Neural cell (in vitro differentiated cells): ENCODE measurements at regions not wholly inside any gene's neighbourhood (a gene's known extent, or its start where the extent isn't known, plus 50 kb on each side); places are given as distances from the start of the nearest gene placed in this dataset.

Experiments
- H2AFZ ChIP-seq: fragments of 200-600, 300-800 bp; sonication (generic), shearing (Covaris generic); 2 replicates; pipeline ENCODE4 v1.6.0; 2014; ENCODE audit warnings: low read depth, mild to moderate bottlenecking, antibody characterized with exemption, low read length, moderate library complexity
- H3F3A ChIP-seq: fragments of 200-600 bp; shearing (Covaris generic); 2 replicates; pipeline ENCODE4 v1.6.1; 2016; ENCODE audit warnings: mild to moderate bottlenecking, moderate library complexity, mixed read lengths, antibody characterized with exemption, low read length; ENCODE audit not compliant: insufficient read depth, poor library complexity, severe bottlenecking
- H3K27ac ChIP-seq: fragments of 200-600, 300-800 bp; sonication (generic), shearing (Covaris generic); 2 replicates; pipeline ENCODE4 v1.5.1; 2014; ENCODE audit warnings: mild to moderate bottlenecking, low read length, moderate library complexity
- H3K27me3 ChIP-seq: fragments of 300-800, 200-600 bp; sonication (generic), shearing (Covaris generic); 2 replicates; pipeline ENCODE4 v1.6.0; 2014; ENCODE audit warnings: mild to moderate bottlenecking, low read depth, low read length, moderate library complexity; ENCODE audit not compliant: insufficient read depth
- H3K36me3 ChIP-seq: fragments of 300-800, 200-600 bp; sonication (generic), shearing (Covaris generic); 2 replicates; pipeline ENCODE4 v1.5.1; 2014; ENCODE audit warnings: mild to moderate bottlenecking, antibody characterized with exemption, low read length, moderate library complexity; ENCODE audit not compliant: insufficient read depth
- H3K4me2 ChIP-seq: fragments of 300-800, 200-600 bp; sonication (generic), shearing (Covaris generic); 2 replicates; pipeline ENCODE4 v1.6.0; 2014; ENCODE audit warnings: mild to moderate bottlenecking, low read length
- H3K4me3 ChIP-seq: fragments of 300-800, 200-600 bp; sonication (generic), shearing (Covaris generic); 2 replicates; pipeline ENCODE4 v1.5.1; 2014; ENCODE audit warnings: mild to moderate bottlenecking, low read length, moderate library complexity
- H3K79me2 ChIP-seq: fragments of 200-600 bp; shearing (Covaris generic); replicated peaks from 2 replicates; pipeline ENCODE4 v1.6.0; 2014; ENCODE audit warnings: mild to moderate bottlenecking, low read length, moderate library complexity; ENCODE audit not compliant: insufficient read depth
- H3K9ac ChIP-seq: fragments of 300-800, 200-600 bp; sonication (generic), shearing (Covaris generic); 2 replicates; pipeline ENCODE4 v1.6.1; 2016; ENCODE audit warnings: mild to moderate bottlenecking, low read length, mixed read lengths
- H3K9me2 ChIP-seq: fragments of 200-600 bp; shearing (Covaris generic); 2 replicates; pipeline ENCODE4 v1.6.1; 2016; ENCODE audit warnings: mild to moderate bottlenecking, low read length, mixed read lengths; ENCODE audit not compliant: insufficient read depth
- H3K9me3 ChIP-seq: fragments of 200-600, 300-800 bp; sonication (generic), shearing (Covaris generic); 2 replicates; pipeline ENCODE4 v1.6.1; 2016; ENCODE audit warnings: mild to moderate bottlenecking, mixed run types, low read length, moderate library complexity, mixed read lengths
- H4K20me1 ChIP-seq: fragments of 200-600 bp; shearing (Covaris generic); 2 replicates; pipeline ENCODE4 v1.6.1; 2016; ENCODE audit warnings: mild to moderate bottlenecking, mixed run types; ENCODE audit not compliant: insufficient read depth
- EP300 ChIP-seq: fragments of 450-650 bp; conservative IDR thresholded peaks from 2 replicates; pipeline ENCODE4 v1.6.1; 2014; ENCODE audit warnings: antibody characterized with exemption, mild to moderate bottlenecking, moderate library complexity; ENCODE audit not compliant: poor library complexity, severe bottlenecking
- EZH2 ChIP-seq: fragments of 200-600, 300-800 bp; shearing (Covaris generic), sonication (generic); IDR thresholded peaks from 2 replicates; pipeline ENCODE4 v1.6.1; 2014; ENCODE audit warnings: antibody characterized with exemption, low read length, borderline replicate concordance, mild to moderate bottlenecking; ENCODE audit not compliant: insufficient read depth, poor library complexity, severe bottlenecking
- MXI1 ChIP-seq: fragments of 450-650 bp; conservative IDR thresholded peaks from 2 replicates; pipeline ENCODE4 v1.6.1; 2014; ENCODE audit warnings: antibody characterized with exemption, mild to moderate bottlenecking; ENCODE audit not compliant: poor library complexity, severe bottlenecking
- POLR2AphosphoS5 ChIP-seq: IDR thresholded peaks from 2 replicates; pipeline ENCODE4 v1.6.1; 2012
- RAD21 ChIP-seq: fragments of 450-650 bp; conservative IDR thresholded peaks from 2 replicates; pipeline ENCODE4 v1.6.1; 2014; ENCODE audit warnings: antibody characterized with exemption, mild to moderate bottlenecking, moderate library complexity
- SMC3 ChIP-seq: fragments of 450-650 bp; conservative IDR thresholded peaks from 2 replicates; pipeline ENCODE4 v1.6.1; 2014; ENCODE audit warnings: antibody characterized with exemption, mild to moderate bottlenecking, moderate library complexity; ENCODE audit not compliant: poor library complexity
- TAF1 ChIP-seq: IDR thresholded peaks from 2 replicates; pipeline ENCODE4 v1.6.1; 2012; ENCODE audit warnings: low read depth
- TF ChIP-seq, protein P1 (sequence below): fragments of 450-650 bp; IDR thresholded peaks from 2 replicates; pipeline ENCODE4 v1.5.1; 2014; ENCODE audit warnings: antibody characterized with exemption, mild to moderate bottlenecking, moderate library complexity; ENCODE audit not compliant: poor library complexity, severe bottlenecking
- TF ChIP-seq, protein P2 (sequence below): IDR thresholded peaks from 2 replicates; pipeline ENCODE4 v1.6.1; 2012; ENCODE audit warnings: borderline replicate concordance

DNA sequence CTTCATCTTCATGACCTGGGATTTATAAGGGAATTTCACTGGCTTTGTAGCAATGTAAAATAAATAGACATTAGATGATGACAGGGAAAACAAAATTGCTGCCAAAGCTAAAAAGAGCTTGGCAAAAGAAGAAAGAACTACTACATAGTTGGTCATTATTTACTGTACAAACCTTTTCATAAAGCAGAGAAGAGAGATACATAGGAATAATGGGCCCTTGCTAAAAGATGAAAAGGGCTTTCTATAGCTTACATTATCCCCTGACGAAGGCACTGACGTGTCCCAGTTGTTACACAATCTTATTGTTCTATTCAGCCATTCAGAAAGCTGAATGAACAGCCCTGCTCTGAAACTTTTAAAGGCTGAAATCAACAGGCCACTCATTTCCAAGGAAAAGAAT lies 57.1 kb downstream of the ZC3H11B start:
- H3K9me3 ChIP-seq: no peaks in the 10 kb centered on the region
- H3K4me3 ChIP-seq: no peak overlapping the region
- no peaks in the 10 kb centered on the region for H3K9me2 ChIP-seq
- H3K4me2 ChIP-seq: no peak overlapping the region
- H2AFZ ChIP-seq: no peak overlapping the region
- H3K27me3 ChIP-seq: no peaks in the 10 kb centered on the region
- no peaks in the 10 kb centered on the region for H4K20me1 ChIP-seq
- H3F3A ChIP-seq: no peaks in the 10 kb centered on the region
- TF ChIP-seq EP300 (no peak), EZH2 (no peak), MXI1 (no peak), POLR2AphosphoS5 (no peak), TAF1 (no peak), RAD21 (no peak), SMC3 (no peak)
- TF ChIP-seq, protein P1, sequence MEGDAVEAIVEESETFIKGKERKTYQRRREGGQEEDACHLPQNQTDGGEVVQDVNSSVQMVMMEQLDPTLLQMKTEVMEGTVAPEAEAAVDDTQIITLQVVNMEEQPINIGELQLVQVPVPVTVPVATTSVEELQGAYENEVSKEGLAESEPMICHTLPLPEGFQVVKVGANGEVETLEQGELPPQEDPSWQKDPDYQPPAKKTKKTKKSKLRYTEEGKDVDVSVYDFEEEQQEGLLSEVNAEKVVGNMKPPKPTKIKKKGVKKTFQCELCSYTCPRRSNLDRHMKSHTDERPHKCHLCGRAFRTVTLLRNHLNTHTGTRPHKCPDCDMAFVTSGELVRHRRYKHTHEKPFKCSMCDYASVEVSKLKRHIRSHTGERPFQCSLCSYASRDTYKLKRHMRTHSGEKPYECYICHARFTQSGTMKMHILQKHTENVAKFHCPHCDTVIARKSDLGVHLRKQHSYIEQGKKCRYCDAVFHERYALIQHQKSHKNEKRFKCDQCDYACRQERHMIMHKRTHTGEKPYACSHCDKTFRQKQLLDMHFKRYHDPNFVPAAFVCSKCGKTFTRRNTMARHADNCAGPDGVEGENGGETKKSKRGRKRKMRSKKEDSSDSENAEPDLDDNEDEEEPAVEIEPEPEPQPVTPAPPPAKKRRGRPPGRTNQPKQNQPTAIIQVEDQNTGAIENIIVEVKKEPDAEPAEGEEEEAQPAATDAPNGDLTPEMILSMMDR: no peak
- TF ChIP-seq, protein P2, sequence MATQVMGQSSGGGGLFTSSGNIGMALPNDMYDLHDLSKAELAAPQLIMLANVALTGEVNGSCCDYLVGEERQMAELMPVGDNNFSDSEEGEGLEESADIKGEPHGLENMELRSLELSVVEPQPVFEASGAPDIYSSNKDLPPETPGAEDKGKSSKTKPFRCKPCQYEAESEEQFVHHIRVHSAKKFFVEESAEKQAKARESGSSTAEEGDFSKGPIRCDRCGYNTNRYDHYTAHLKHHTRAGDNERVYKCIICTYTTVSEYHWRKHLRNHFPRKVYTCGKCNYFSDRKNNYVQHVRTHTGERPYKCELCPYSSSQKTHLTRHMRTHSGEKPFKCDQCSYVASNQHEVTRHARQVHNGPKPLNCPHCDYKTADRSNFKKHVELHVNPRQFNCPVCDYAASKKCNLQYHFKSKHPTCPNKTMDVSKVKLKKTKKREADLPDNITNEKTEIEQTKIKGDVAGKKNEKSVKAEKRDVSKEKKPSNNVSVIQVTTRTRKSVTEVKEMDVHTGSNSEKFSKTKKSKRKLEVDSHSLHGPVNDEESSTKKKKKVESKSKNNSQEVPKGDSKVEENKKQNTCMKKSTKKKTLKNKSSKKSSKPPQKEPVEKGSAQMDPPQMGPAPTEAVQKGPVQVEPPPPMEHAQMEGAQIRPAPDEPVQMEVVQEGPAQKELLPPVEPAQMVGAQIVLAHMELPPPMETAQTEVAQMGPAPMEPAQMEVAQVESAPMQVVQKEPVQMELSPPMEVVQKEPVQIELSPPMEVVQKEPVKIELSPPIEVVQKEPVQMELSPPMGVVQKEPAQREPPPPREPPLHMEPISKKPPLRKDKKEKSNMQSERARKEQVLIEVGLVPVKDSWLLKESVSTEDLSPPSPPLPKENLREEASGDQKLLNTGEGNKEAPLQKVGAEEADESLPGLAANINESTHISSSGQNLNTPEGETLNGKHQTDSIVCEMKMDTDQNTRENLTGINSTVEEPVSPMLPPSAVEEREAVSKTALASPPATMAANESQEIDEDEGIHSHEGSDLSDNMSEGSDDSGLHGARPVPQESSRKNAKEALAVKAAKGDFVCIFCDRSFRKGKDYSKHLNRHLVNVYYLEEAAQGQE: no peak
- no peaks in the 10 kb centered on the region for H3K79me2 ChIP-seq
- no peak overlapping the region for H3K27ac ChIP-seq
- no peak overlapping the region for H3K9ac ChIP-seq
- H3K36me3 ChIP-seq: no peaks in the 10 kb centered on the region

DNA sequence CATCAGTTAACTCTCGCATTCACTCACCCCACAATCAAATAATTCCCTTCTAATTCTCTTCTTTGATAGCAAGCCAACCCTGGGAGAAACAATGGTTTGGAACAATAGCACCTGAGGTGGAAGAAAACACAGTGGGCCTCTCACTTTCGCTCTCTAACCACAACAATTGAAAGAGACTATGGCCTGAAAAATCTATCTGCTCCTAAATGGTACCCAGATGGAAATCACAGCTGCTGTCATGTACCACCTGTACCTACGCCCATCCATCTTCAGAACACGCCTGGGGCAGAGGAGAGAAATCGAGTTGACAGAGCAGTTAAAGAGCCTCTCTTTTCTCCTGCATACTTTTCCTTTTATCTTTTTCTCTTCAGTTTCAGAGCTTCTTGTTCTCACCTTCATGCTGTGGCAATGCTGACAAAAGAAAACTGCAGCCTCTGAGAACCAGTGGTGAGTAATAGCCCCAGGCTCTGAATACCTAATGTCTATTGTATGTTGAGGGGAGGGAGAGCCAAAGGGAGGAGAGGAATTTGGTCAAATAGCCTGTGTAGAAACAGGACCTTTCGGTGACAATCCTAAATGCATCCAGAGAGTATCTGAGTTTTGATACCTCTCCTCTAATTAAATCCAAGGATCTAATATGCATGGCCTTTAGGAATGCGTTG lies 57.7 kb downstream of the ZC3H11B start:
- no peak overlapping the region for H2AFZ ChIP-seq
- H3K36me3 ChIP-seq: no peaks in the 10 kb centered on the region
- no peaks in the 10 kb centered on the region for H3K9me3 ChIP-seq
- no peaks in the 10 kb centered on the region for H4K20me1 ChIP-seq
- H3K27me3 ChIP-seq: no peaks in the 10 kb centered on the region
- no peaks in the 10 kb centered on the region for H3F3A ChIP-seq
- TF ChIP-seq, protein P2: no peak
- no peak overlapping the region for H3K4me2 ChIP-seq
- no peaks in the 10 kb centered on the region for H3K79me2 ChIP-seq
- H3K9ac ChIP-seq: no peak overlapping the region
- no peak overlapping the region for H3K27ac ChIP-seq
- H3K4me3 ChIP-seq: no peak overlapping the region
- no peaks in the 10 kb centered on the region for H3K9me2 ChIP-seq
